HG03108 (cell line): ENCODE measurements at regions not wholly inside any gene's neighbourhood (a gene's known extent, or its start where the extent isn't known, plus 50 kb on each side); places are given as distances from the start of the nearest gene placed in this dataset.

Experiments
- ATAC-seq: cut with Tn5 transposase; IDR thresholded peaks from one replicate; pipeline ENCODE4 v1.9.1; 2021; ENCODE audit warnings: moderate library complexity; ENCODE audit not compliant: unreplicated experiment

DNA sequence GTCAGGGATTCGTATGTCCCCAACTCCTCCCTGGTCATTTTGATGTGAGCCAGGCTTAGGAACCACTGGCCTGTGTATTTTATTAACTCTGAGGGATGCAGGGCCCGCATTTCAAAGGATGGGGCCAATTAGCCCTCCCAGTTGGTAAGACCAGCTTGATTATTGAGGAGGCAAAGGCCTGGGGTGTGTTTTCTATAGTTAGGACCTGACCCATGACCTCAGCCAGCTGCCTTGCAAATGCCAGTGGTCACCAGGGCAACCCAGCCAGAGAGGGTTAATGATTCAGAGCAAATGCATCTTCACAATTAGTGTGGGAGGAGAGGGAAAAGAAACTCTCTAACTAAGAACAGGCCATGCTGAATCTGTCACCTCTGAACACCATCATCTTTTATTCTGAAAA lies 835.4 kb downstream of the MAFB start:
- no peak for ATAC-seq

DNA sequence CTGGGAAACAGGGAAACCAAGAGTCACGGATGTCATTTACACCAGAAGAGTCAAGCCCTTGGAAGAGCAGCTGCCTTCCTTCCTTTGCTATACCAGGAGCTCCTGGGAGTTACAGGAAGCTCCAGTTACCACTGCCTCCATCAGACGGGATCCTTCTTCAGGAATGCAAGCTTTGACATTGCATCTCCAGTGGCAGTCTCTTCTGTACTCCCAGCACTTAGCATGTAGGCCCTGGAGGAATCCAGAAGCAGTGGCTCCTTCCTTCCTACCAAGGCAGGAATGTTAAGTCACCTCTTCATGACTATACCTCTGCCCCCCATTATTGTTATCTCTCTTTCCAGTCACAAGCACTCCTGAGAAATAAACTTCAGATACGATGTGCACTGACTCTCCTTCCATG lies 836.0 kb downstream of the MAFB start:
- no peak for ATAC-seq

DNA sequence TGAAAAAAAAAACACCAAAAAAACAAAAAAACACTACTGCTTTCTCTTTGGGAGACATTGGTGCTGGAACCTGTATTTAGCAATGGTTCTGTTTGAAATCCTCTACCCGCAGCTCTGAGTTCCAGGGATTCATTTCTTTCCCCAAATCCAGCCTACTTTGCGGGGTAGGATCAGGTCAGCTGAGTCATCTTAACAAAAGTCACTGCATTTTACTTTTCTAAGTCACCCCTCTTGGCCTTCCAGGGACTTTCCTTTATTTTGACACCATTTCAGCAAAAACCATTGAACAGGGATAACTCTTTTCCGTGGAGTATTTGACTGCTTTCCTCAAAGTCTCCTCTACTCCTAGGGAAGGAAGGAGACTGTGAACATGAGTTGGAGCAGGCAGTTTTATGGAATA lies 837.6 kb downstream of the MAFB start:
- ATAC-seq: no peak

DNA sequence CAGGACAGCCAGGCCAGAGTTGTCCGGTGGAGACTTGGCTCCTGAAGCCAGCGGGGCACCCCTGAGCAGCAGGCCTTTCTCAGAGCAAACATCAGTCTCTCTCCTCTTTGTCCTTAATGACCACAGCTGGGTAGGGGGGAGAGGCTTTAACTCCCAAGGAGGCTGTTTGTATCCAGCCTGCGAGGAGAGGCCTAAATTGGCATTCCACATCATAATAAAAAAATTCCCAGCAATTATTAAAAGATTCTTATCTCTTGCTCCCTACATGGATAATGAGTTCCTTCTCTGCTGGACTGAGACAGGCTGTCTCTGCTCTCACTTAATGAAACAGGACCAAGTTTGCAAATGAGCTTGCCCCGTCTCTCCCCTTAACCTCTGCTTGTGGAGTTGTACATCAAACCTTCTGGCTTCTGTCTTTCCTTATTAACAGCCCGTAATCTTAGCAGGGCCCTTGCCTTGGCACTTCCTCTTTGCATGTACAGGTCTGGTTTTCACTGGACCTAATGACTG lies 838.2 kb downstream of the MAFB start:
- ATAC-seq: no peak

DNA sequence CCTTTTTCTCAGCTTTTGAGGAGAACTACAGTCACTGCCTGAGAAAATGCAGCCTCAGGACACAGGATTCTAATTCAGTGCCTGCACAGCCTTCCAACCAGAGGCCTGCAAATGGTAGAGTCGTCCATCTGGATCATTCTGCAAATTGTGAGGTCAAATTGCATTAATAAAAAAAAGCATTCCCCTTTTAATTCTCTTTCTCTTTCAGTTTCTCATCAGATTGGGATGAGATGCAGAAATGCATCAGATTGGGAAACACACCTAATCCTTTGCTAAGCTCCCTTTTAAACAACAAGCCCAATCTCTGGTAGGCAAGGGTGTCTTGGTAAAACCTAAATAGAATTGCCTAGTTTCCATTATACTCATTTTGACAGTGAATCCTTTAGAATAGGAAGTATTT lies 838.8 kb downstream of the MAFB start:
- no peak for ATAC-seq

DNA sequence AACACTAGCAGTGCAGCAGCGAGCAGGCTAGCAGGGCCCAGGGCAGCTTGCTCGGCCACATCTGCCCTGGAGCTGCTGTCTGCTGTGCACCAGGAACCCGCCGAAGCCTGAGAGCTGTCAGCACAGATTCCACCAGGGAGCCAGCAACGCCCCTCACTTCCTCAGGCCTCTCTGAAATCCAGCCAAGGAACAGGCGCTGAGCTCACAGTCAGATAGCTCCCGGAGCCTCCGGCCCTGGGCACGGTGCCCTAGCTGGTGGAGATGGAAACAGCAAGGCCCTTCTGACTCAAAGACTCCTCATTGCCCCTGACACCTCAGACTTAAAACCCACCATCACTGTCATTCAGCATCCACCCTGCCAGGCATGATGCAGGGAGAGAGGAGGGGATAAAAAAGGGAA lies 839.4 kb downstream of the MAFB start:
- ATAC-seq: no peak

DNA sequence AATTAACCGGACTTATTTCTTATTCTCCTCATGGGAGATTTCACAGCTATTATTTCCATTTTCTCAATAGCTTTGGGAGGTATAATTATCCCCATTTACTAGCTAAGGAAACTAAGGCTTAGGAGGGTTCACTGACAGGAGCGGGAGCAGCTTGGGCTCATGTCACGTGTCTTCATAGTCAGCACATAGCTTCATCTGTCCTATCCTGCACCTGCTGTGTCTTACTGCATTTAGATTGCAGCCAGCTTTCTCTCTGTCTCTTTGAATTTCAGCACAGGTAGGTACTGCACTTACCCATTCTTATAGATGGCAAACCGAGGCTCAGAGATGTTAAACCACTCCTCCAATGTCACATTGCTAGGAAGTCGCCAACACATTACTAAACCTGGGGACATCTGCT lies 839.9 kb downstream of the MAFB start:
- ATAC-seq: no peak

DNA sequence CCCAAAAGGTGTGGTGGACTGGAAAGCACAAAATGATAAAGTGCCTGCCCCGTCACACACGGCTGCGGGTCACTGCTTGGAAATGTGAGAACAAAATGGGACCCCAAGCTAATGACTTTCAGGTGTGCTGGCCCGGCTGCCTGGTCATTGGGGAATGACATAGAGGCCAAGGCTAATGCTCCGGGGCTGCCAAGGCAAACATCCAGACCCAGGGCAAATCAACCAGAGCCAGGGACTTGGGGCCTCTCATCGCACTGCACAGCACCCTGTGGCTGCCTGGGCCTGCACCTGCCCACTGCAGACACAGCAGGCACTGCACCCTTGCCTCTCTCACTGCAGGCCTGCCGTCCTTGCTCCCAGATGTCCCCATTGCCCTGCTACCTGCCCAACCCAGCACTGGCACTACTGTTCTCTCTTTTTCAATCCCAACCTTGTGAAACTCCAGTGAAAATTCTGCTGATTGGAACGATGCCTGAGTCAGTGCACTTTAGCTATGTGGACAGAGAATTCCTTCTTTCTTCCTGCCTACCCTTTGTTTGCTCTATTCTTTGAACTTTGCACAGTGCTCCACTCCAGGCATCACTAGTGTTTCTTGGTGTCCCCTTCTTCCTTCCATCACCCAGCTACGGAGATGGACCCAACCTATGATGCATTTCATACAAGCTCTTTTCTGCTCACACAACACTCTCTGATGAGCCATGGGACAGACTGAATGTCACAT lies 849.5 kb downstream of the MAFB start:
- ATAC-seq: no peak

DNA sequence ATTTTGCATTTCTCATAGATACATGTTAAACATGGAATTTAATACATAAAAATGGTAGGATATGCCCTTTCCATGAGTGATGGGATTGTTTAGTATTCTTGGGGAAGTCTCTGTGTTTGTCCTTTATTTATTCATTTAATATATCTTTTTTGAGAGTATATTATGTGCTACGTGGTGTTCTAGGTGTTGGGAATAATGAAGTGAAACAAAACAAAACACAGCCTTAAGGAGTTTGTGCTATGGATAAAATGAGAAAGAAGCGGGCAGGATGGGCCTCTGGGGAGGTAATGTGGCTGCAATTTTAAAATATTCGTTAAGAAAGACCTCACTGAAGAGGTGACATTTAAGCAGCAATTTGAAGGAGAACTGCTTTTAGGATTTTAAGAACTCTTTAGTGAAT lies 851.5 kb downstream of the MAFB start:
- ATAC-seq: no peak

DNA sequence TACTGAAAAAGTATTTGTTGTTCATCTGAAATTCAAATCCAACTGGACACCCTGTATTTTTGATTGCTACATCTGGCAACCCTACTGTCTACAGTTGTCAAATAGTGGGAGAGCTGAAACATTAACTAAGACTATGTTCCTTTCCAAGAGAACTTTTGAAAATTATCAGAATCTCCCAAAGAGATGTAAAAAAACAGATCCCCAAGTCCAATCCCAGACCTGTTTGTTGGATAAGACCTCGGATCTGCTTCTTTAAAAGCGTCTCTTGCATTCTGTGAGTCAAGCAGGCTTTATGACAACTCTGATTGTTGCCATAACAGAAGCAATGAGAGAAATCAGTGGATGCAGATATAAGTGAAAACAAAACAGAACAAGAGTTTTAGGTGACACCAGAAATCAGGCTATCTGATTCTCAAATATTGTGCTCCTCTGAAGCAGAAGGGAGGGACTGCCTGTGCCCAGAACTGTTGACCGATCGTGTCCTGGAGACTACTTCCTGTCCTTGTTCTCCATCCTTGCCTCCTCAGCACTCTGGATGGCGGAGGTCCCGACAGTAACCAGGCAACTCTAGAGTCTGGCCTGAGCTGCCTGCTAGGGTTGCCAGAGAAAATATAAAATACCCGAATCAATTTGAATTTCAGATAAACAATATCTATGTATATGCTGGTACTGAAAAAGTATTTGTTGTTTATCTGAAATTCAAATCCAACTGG lies 853.8 kb downstream of the MAFB start:
- ATAC-seq: no peak

DNA sequence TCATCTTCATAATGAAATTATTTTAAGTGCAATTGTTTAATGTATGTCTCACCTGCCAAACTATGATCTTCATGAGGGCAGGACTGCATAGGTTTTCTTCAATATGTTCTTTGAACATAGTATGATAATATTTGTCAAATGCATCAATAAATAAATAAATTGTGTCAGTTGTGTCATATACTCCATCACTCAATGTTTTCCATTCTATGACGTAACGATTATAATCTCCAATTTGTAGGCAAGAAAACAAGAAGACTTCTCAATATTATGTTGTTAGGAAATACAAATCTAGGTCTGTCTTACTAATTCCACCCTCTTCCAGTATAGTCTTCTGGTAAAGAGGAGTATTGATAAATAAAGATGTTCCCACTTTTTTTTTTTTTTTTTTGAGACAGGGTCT lies 858.1 kb downstream of the MAFB start:
- no peak for ATAC-seq

DNA sequence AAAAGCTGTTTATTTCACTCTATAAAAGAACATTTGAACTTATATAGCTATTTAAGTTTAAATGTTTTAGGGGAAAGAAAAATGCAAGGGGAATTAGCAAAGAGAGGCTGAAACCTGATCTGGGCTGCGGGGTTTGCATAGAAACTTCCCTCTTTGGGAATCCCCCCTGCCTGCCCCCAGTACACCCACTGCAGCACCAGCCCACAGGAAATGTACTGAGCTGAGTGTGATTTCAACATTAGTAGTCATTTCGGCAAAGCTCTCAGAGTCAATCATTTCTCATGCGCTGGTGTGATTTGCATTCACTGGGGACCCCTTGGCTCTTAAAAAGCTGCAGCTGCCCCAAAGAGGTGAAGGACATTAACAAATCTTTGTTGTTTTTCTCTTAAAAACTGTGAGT lies 859.4 kb downstream of the MAFB start:
- peak; percentile 83 for ATAC-seq

DNA sequence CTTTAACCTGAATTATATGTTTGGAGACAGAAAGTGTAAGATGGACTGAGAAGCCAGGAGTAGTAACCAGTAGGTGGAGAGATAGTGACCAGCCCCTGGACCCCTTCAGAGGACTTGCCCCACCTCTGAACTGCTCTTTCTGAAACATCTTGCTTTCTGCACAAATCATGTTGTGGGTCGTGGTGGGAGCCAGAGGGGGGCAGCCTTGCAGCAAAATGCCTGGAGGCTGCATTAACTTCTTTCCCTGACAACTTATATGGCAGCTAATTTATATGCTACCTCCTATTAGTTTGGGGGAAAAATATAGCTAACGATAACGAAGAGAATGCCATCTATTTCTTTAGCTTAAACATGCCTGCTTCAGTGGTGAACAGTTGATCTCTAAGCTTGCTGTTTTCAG lies 859.8 kb downstream of the MAFB start:
- ATAC-seq: peak; percentile 6

DNA sequence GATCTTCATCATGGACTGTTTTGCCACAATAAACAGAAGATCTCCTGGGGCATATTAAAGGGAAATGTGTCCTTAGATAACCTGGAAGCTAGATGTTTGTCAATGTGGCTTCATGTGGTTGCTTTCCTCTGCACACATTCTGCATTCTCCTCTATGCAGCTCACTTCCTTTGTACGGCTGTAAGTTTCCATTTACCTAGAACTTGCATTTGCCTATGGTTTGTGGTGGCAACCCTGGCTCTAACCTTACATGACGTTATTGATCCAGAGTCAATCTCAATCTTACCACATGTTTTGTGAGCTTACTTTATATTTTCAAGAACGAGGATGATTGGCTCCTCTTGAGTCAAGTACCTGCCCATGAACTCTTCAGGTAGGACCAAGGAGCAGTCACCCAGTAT lies 863.1 kb downstream of the MAFB start:
- peak; percentile 74 for ATAC-seq

DNA sequence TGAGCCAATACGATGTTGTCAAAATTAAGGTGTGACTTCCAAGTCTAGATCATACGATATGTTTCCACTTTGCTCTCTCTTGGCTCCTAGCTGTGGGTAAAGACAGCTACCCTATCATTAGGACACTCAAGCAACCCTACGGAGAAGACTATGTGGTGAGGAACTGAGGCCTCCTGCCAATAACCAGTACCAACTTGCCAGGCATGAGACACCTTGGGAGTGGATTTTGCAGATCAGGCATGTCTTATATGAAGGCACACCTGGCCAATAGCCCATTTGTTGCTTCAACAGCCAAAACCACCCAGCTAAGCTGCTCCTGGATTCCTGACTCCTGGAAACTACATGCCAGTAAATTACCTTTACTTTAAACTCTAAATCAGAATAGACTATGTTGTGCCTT lies 863.4 kb downstream of the DHX35 start:
- ATAC-seq: no peak

DNA sequence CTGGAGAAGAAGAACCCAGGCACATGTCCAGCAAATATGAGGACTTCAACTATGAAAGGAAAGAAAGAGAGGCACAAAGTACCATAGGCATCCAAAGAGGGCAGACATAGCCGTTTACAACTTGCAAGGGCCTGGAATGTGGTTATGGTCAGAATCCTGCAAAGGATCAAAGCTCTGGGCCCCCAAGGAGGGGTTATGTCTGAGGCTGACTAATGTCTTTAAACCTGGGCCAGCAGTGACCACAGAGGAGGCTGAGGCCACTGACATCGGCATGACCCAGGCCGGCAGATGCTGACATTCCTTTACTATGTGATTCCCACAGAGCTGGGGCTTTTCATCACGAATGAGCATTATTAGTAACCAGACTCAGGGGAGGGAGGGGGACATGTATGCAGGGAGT lies 861.1 kb downstream of the DHX35 start:
- ATAC-seq: no peak

DNA sequence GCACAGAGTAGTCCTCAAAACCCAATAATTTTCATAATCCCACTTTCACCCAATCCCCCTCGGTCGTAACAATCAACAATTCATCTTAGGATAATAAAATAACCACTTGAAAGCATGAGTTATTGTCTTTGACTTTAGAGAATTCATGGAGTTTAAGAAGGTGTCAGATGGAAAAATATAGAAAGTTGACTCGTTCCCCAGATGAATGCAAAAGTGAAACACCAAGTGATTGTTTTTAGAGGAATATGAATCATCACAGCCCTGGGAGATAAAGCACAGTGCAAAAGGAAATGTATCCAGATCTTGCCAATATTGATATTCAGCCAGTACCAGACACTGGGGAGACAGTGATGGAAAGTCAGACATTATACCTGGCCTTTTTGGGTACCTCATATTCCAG lies 860.5 kb downstream of the DHX35 start:
- ATAC-seq: no peak

DNA sequence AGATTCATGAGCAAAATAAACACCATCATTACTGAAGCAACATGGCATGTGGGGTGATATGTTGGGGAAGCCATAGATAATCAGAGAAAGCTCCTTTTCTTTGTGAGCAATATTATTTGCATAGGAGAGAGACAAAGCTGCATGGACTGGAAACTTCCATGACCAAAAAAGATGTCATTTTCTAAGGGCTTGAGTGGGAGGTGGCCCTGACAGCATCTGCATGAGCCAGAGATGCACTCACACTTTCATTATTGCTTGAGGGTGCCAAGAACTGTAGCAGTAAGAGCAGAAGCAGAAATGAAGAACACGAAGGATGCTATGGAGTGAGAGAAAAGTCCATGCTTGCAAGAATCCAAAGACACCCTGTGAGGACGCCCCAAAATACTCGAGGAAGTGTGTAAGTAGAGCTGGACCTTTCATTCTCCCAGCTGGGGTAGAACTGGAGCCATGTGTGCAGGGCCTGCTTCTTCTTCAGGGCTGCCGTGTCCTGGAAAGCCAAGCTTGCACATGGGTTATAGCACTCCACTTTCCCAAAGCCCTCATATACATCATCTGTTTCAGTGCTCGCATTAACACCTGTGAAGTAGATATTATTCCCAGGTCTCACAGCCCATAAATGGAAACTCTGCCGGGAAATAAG lies 851.2 kb downstream of the DHX35 start:
- ATAC-seq: no peak

DNA sequence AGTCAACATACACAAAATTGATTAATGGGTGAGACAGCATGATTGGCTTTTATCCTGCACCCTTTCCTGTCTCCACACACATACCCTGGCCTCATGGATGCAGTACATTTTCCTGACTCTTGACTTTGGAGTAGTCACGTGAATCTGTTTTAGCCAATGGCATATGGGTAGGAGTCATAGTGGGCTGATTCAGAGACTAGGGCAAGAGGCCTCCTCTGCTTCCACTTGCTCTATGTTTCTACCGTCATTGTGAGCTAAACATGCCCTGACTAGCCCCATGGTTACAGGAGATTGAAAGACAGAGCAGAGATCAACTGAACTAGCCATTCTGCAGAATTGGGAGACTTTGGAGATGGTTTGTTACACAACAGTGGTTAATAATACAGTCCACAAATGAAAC lies 850.0 kb downstream of the DHX35 start:
- ATAC-seq: no peak

DNA sequence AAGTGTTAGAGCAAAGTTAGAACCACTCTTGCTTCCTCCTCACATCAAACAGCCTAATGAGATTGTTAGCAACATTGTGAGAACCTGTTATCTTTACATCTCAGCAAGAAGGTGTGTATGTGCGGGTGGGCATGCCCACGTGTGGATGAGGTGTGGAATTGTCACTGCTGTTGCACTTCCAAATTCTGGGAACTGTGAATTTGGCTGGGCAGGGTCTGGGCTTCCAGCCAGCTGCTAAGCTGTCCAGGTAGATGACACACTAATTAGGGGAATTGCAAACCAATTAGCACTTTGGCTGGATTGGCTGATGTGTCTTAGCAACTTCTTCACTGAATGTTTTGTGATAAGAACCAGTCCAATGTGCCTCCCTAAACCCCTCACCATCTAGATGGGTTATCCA lies 848.2 kb downstream of the DHX35 start:
- ATAC-seq: no peak

DNA sequence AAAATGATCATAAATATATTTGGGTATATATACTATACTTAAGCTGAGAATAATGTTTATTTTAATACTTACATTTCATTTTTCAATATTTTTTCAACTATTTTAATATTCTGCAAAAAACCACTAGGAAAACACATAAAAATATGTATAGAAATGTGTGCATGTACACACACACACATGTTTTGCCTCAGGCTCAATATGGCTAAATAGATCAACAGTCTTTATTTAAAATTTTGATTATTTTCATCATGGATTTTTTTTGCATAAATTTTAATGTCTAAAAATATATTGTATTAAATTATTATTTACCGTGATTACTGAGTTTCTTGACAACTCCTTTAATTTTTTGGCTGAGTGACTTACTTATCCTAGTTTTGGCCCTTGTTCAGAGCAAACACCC lies 846.5 kb downstream of the DHX35 start:
- ATAC-seq: no peak

DNA sequence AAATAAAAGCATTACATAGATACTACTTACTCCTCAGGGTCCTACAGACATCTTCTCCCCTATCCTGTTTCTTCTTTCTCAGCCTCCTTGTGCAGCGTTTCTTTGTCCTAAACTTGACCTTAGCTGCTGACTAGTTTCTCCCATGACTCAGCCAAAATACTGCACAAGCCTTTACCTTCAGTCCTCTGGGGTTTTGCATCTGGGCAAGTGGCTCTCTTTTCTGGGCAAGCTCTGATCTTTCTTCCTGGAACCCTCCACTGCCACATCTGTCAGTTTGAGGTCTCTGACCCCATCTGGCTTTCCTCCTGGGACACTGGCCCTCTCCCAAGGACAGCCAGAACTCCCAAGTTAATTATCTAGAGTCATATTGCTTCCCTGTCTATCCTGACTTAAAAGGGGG lies 838.4 kb downstream of the DHX35 start:
- peak; percentile 71 for ATAC-seq
